22Rv1 (cell line): ENCODE measurements at regions not wholly inside any gene's neighbourhood (a gene's known extent, or its start where the extent isn't known, plus 50 kb on each side); places are given as distances from the start of the nearest gene placed in this dataset.

Experiments
- ZFX ChIP-seq: fragments of 450-650 bp; IDR thresholded peaks from 2 replicates; pipeline ENCODE4 v1.6.1; 2017; ENCODE audit warnings: antibody characterized with exemption, borderline replicate concordance
- TF ChIP-seq, protein P1 (sequence below): fragments of 450-650 bp; IDR thresholded peaks from 2 replicates; pipeline ENCODE4 v1.5.1; 2017; ENCODE audit warnings: mild to moderate bottlenecking

GRCh38 chr19:33883859-33884519 is 87.3 kb downstream of the KCTD15 start:
- TF ChIP-seq ZFX = no peak
- TF ChIP-seq, protein P1, sequence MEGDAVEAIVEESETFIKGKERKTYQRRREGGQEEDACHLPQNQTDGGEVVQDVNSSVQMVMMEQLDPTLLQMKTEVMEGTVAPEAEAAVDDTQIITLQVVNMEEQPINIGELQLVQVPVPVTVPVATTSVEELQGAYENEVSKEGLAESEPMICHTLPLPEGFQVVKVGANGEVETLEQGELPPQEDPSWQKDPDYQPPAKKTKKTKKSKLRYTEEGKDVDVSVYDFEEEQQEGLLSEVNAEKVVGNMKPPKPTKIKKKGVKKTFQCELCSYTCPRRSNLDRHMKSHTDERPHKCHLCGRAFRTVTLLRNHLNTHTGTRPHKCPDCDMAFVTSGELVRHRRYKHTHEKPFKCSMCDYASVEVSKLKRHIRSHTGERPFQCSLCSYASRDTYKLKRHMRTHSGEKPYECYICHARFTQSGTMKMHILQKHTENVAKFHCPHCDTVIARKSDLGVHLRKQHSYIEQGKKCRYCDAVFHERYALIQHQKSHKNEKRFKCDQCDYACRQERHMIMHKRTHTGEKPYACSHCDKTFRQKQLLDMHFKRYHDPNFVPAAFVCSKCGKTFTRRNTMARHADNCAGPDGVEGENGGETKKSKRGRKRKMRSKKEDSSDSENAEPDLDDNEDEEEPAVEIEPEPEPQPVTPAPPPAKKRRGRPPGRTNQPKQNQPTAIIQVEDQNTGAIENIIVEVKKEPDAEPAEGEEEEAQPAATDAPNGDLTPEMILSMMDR = no peak
